NT2/D1 (cell line): ENCODE measurements at regions not wholly inside any gene's neighbourhood (a gene's known extent, or its start where the extent isn't known, plus 50 kb on each side); places are given as distances from the start of the nearest gene placed in this dataset.

Experiments
- DNase-seq: peaks from one replicate; pipeline ENCODE4 v3.0.0-alpha.2; 2011; ENCODE audit warnings: low read depth, low spot score
- H3K27me3 ChIP-seq: 2 replicates; pipeline ENCODE4 v1.6.0; 2011; ENCODE audit warnings: mild to moderate bottlenecking; ENCODE audit not compliant: insufficient read length, insufficient read depth
- H3K36me3 ChIP-seq: 2 replicates; pipeline ENCODE4 v1.6.1; 2011; ENCODE audit warnings: mild to moderate bottlenecking, low read length, mixed read lengths; ENCODE audit not compliant: insufficient read depth, insufficient read length
- H3K4me1 ChIP-seq: 2 replicates; pipeline ENCODE4 v1.5.1; 2011; ENCODE audit not compliant: insufficient read depth, insufficient read length
- H3K4me3 ChIP-seq: 2 replicates; pipeline ENCODE4 v1.5.1; 2011; ENCODE audit warnings: low read depth; ENCODE audit not compliant: insufficient read length
- H3K9ac ChIP-seq: 2 replicates; pipeline ENCODE4 v1.6.0; 2011; ENCODE audit warnings: low read depth; ENCODE audit not compliant: insufficient read length
- H3K9me3 ChIP-seq: 2 replicates; pipeline ENCODE4 v1.5.1; 2011; ENCODE audit warnings: mild to moderate bottlenecking, low read length; ENCODE audit not compliant: insufficient read depth
- SUZ12 ChIP-seq: IDR thresholded peaks from 2 replicates; pipeline ENCODE4 v1.6.1; 2011; ENCODE audit not compliant: insufficient read length, insufficient read depth; ENCODE audit errors: extremely low read depth
- YY1 ChIP-seq: IDR thresholded peaks from 2 replicates; pipeline ENCODE4 v1.6.1; 2011; ENCODE audit not compliant: insufficient read length, insufficient read depth
- ZNF274 ChIP-seq: IDR thresholded peaks from 2 replicates; pipeline ENCODE4 v1.6.1; 2011; ENCODE audit warnings: mild to moderate bottlenecking, low read depth, low read length

DNA sequence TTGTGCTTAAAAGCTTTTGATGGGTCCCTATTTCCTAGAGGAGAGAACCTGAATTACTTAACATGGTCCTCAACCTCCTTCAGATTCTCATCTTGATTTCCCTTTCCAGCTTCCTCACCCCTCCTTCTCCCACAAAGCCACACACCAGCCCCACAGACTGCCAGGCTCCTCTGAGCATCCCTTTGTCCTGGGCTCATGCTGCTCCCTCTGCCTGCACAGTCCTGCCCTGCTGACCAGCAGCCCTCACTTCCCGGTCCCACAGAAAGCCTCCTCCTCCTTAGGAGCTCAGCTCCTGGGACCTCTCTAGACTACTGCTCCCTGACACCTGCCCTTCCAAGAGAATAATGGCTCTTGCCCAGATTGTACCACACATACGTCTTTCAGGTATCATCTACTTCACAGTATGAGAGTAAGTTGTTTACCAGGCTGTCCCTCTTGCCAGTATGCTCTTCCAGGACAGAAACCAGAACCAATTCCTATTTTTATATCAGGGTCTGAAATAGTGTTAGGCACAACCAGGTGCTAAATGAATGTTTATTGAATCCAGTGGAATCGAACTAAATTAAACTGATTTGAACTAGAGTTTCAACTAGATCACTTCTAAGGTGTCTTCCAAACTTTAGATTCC, 373.4 kb downstream of the LMX1A start:
- no peak overlapping the region for H3K9ac ChIP-seq
- no peaks in the 10 kb centered on the region for H3K36me3 ChIP-seq
- DNase-seq = no peak
- H3K9me3 ChIP-seq = no peaks in the 10 kb centered on the region
- no peak for TF ChIP-seq YY1
- peaks cover 7% of the 10 kb centered on the region for H3K4me1 ChIP-seq
- peaks cover 54% of the 10 kb centered on the region for H3K27me3 ChIP-seq
- no peak overlapping the region for H3K4me3 ChIP-seq

GRCh38 chr1:164982545-164982944, 374.0 kb downstream of the LMX1A start:
- Histone ChIP-seq H3K9ac (no peak overlapping the region), H3K4me1 (peaks cover 7% of the 10 kb centered on the region), H3K4me3 (no peak overlapping the region), H3K27me3 (peaks cover 54% of the 10 kb centered on the region), H3K36me3 (no peaks in the 10 kb centered on the region), H3K9me3 (no peaks in the 10 kb centered on the region)
- no peak for TF ChIP-seq ZNF274
- no peak for TF ChIP-seq SUZ12
- no peak for TF ChIP-seq YY1
- DNase-seq = peak; percentile 46

DNA sequence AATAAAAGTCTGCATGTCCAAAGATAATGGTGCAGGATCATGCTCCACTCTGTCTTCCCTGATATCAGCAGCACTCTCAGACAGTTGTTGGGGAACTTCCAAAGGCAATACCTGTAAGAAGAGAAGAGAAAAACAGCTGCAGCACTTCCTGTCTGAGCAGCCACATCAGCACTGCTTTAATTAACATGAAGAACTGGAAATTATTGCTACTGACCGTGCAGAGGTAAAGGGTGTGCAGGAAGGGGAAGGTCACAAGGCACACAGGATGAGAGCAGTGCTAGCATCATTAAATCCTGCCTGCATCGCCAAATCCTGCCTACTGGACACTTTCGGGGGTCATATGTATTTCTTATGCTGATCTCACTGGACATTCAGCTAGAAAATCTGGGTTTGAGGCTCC, 379.0 kb downstream of the LMX1A start:
- TF ChIP-seq SUZ12 = no peak
- no peak for TF ChIP-seq ZNF274
- TF ChIP-seq YY1 = no peak
- peaks cover 18% of the 10 kb centered on the region for H3K27me3 ChIP-seq
- H3K9ac ChIP-seq = no peak overlapping the region
- no peaks in the 10 kb centered on the region for H3K9me3 ChIP-seq
- no peaks in the 10 kb centered on the region for H3K4me1 ChIP-seq
- no peaks in the 10 kb centered on the region for H3K36me3 ChIP-seq
- DNase-seq = no peak
- no peak overlapping the region for H3K4me3 ChIP-seq

GRCh38 chr1:164971921-164972415, 384.5 kb downstream of the LMX1A start:
- peaks cover 6% of the 10 kb centered on the region for H3K4me1 ChIP-seq
- no peak for TF ChIP-seq SUZ12
- TF ChIP-seq ZNF274 = no peak
- TF ChIP-seq YY1 = no peak
- H3K4me3 ChIP-seq = no peak overlapping the region

GRCh38 chr1:164971391-164971790, 385.1 kb downstream of the LMX1A start:
- TF ChIP-seq YY1 = no peak
- no peak for TF ChIP-seq SUZ12
- TF ChIP-seq ZNF274 = no peak
- Histone ChIP-seq H3K27me3 (no peaks in the 10 kb centered on the region), H3K9me3 (no peaks in the 10 kb centered on the region), H3K4me3 (no peak overlapping the region), H3K9ac (no peak overlapping the region), H3K36me3 (no peaks in the 10 kb centered on the region), H3K4me1 (peaks cover 6% of the 10 kb centered on the region)
- DNase-seq = no peak

More at GRCh38 chr1:164971921-164972415, 384.5 kb downstream of the LMX1A start:
- no peak for DNase-seq
- Histone ChIP-seq H3K9me3 (no peaks in the 10 kb centered on the region), H3K36me3 (no peaks in the 10 kb centered on the region), H3K9ac (no peak overlapping the region), H3K27me3 (no peaks in the 10 kb centered on the region)

DNA sequence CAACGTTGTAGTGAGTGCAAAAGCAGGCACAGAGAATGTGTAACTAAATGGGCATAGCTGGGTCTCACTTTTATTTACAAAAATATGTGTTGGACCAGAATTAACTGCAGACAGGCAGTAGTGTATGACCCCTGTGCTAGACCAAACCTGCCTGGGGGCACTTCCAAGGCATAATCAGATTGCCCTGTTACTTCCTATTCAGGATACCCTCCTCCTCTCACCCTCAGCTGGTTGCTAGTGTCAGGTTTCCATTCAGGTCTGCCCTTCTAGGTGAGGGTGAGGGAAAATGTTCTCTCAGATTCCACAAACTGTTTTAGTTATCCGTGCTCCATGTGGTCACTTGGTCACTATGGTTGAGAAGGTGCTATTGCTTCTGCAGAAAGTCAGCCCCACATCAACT, 387.3 kb downstream of the LMX1A start:
- no peak overlapping the region for H3K4me3 ChIP-seq
- TF ChIP-seq SUZ12 (no peak), ZNF274 (no peak), YY1 (no peak)
- H3K9me3 ChIP-seq = no peaks in the 10 kb centered on the region
- H3K9ac ChIP-seq = no peak overlapping the region
- no peaks in the 10 kb centered on the region for H3K36me3 ChIP-seq
- H3K4me1 ChIP-seq = peaks cover 6% of the 10 kb centered on the region
- H3K27me3 ChIP-seq = no peaks in the 10 kb centered on the region
- DNase-seq = no peak

GRCh38 chr1:164967300-164967699, 389.2 kb downstream of the LMX1A start:
- TF ChIP-seq ZNF274 (no peak), SUZ12 (no peak), YY1 (no peak)
- DNase-seq = no peak
- peaks cover 6% of the 10 kb centered on the region for H3K4me1 ChIP-seq
- H3K27me3 ChIP-seq = no peaks in the 10 kb centered on the region
- no peak overlapping the region for H3K9ac ChIP-seq
- H3K36me3 ChIP-seq = no peaks in the 10 kb centered on the region
- H3K4me3 ChIP-seq = no peak overlapping the region
- H3K9me3 ChIP-seq = no peaks in the 10 kb centered on the region

- Histone ChIP-seq H3K27me3 (no peaks in the 10 kb centered on the region), H3K4me1 (no peaks in the 10 kb centered on the region), H3K9ac (no peak overlapping the region), H3K4me3 (no peak overlapping the region), H3K36me3 (no peaks in the 10 kb centered on the region), H3K9me3 (no peaks in the 10 kb centered on the region)
- no peak for DNase-seq
- TF ChIP-seq ZNF274 (no peak), SUZ12 (no peak), YY1 (no peak)
Measured at GRCh38 chr1:164961715-164962114, 394.8 kb downstream of the LMX1A start.
